CD14-positive monocyte (primary cell): ENCODE measurements at regions not wholly inside any gene's neighbourhood (a gene's known extent, or its start where the extent isn't known, plus 50 kb on each side); places are given as distances from the start of the nearest gene placed in this dataset.

Source experiments
- DNase-seq, 3 donors: peaks; one replicate each; pipeline ENCODE4 v3.0.0-alpha.2; 2011 to 2022
- H2AFZ ChIP-seq: 2 replicates; pipeline ENCODE4 v1.6.0; 2012; ENCODE audit warnings: mild to moderate bottlenecking, low read depth, low read length, inconsistent platforms; ENCODE audit not compliant: insufficient read depth, poor library complexity, severe bottlenecking
- H3K27ac ChIP-seq, 2 donors: 1 replicate in 1 of 2; 2 replicates in 1 of 2; pipeline ENCODE4 v1.5.1; 2012 to 2013; ENCODE audit warnings: low read length in 2 of 2, control low read depth in 1 of 2, inconsistent platforms in 1 of 2, low read depth in 1 of 2, mild to moderate bottlenecking in 1 of 2
- H3K27me3 ChIP-seq, 2 donors: one replicate each; pipeline versions ENCODE4 v1.6.0 to v1.6.1; 2011 to 2013; ENCODE audit warnings: low read length in 2 of 2; ENCODE audit not compliant: control insufficient read depth in 2 of 2, insufficient read depth in 2 of 2
- H3K36me3 ChIP-seq, 2 donors: replicated peaks in 1 of 2; 1 replicate in 1 of 2; 2 replicates in 1 of 2; pipeline versions ENCODE4 v1.5.1 to v1.6.1; 2012 to 2013; ENCODE audit warnings: low read length in 2 of 2, control low read depth in 1 of 2, inconsistent platforms in 1 of 2, mild to moderate bottlenecking in 1 of 2; ENCODE audit not compliant: insufficient read depth in 2 of 2, control insufficient read depth in 1 of 2
- H3K4me1 ChIP-seq, 2 donors: 1 replicate in 1 of 2; 2 replicates in 1 of 2; pipeline versions ENCODE4 v1.5.1 to v1.6.1; 2012 to 2013; ENCODE audit warnings: low read length in 2 of 2, control low read depth in 1 of 2, inconsistent platforms in 1 of 2, mild to moderate bottlenecking in 1 of 2, moderate library complexity in 1 of 2; ENCODE audit not compliant: insufficient read depth in 2 of 2, control insufficient read depth in 1 of 2
- H3K4me2 ChIP-seq: replicated peaks from 2 replicates; pipeline ENCODE3; 2012; ENCODE audit warnings: low read length, moderate library complexity, mild to moderate bottlenecking; ENCODE audit not compliant: poor library complexity, severe bottlenecking; ENCODE audit errors: extremely low read depth
- H3K4me3 ChIP-seq, 3 experiments: fragments of 200-600 bp in 1 of 3; sonication (generic) in 1 of 3; replicated peaks in 1 of 3; 1 replicate in 2 of 3; 2 replicates in 1 of 3; pipeline ENCODE4 v1.5.1; 2011 to 2013; ENCODE audit warnings: low read length in 3 of 3, mild to moderate bottlenecking in 3 of 3, control low read depth in 2 of 3, low read depth in 2 of 3, inconsistent platforms in 1 of 3, moderate library complexity in 1 of 3
- H3K79me2 ChIP-seq: 2 replicates; pipeline ENCODE4 v1.6.0; 2012; ENCODE audit warnings: mild to moderate bottlenecking, control low read depth, inconsistent platforms, low read length, moderate library complexity; ENCODE audit not compliant: insufficient read depth
- H3K9ac ChIP-seq: 2 replicates; pipeline ENCODE4 v1.6.0; 2017; ENCODE audit warnings: low read length, mild to moderate bottlenecking; ENCODE audit not compliant: insufficient read depth, poor library complexity, severe bottlenecking
- H3K9me3 ChIP-seq, 2 donors: replicated peaks in 1 of 2; 1 replicate in 1 of 2; 2 replicates in 1 of 2; pipeline versions ENCODE4 v1.5.1 to v1.6.1; 2012 to 2013; ENCODE audit warnings: low read length in 2 of 2, control low read depth in 1 of 2; ENCODE audit not compliant: control insufficient read depth in 1 of 2, insufficient read depth in 1 of 2
- H4K20me1 ChIP-seq: 2 replicates; pipeline ENCODE4 v1.6.0; 2012; ENCODE audit warnings: mild to moderate bottlenecking, low read length, control low read depth, moderate library complexity; ENCODE audit not compliant: insufficient read depth
- H3K27ac Mint-ChIP-seq, 7 donors: one replicate each; pipeline ENCODE4 v1.8.0; 2020; ENCODE audit warnings: mild to moderate bottlenecking in 7 of 7, mixed read lengths in 7 of 7, moderate library complexity in 6 of 7, inconsistent platforms in 2 of 7
- H3K27me3 Mint-ChIP-seq, 3 donors: one replicate each; pipeline ENCODE4 v1.8.0; 2021 to 2022; ENCODE audit warnings: low read depth in 3 of 3, mild to moderate bottlenecking in 3 of 3, mixed read lengths in 3 of 3, moderate library complexity in 3 of 3, inconsistent platforms in 1 of 3
- H3K36me3 Mint-ChIP-seq, 2 donors: one replicate each; pipeline ENCODE4 v1.8.0; 2020; ENCODE audit warnings: mixed read lengths in 2 of 2, inconsistent platforms in 1 of 2, mild to moderate bottlenecking in 1 of 2
- H3K4me1 Mint-ChIP-seq: one replicate; pipeline ENCODE4 v1.8.0; 2020; ENCODE audit warnings: mild to moderate bottlenecking, mixed read lengths
- H3K4me3 Mint-ChIP-seq, 2 donors: one replicate each; pipeline ENCODE4 v1.8.0; 2020; ENCODE audit warnings: mild to moderate bottlenecking in 2 of 2, mixed read lengths in 2 of 2, moderate library complexity in 1 of 2
- H3K9me3 Mint-ChIP-seq, 7 donors: one replicate each; pipeline ENCODE4 v1.8.0; 2020 to 2022; ENCODE audit warnings: mixed read lengths in 7 of 7, mild to moderate bottlenecking in 6 of 7, moderate library complexity in 6 of 7, inconsistent platforms in 2 of 7
- CTCF ChIP-seq: fragments of 200-600 bp; IDR thresholded peaks from one replicate; pipeline ENCODE4 v1.8.0; 2022; ENCODE audit warnings: antibody characterized with exemption, mild to moderate bottlenecking
- WGBS: methylation state at CpG from one replicate; pipeline ENCODE4 v1.1.5; 2013; ENCODE audit warnings: missing lambda C conversion rate; ENCODE audit not compliant: insufficient coverage; 5-methylcytosine and 5-hydroxymethylcytosine counted together
- intact Hi-C, 2 donors: fragments of 100-400 bp; cut with micrococcal nuclease; formaldehyde crosslinking; loops; one replicate each; pipeline versions ENCODE4 v1.15.0 to v1.15.1; 2023

GRCh38 chr13:100986571-100986970 is 312.0 kb upstream of the TMTC4 start:
- H3K4me1 Mint-ChIP-seq = no peaks in the 10 kb centered on the region
- Histone ChIP-seq H3K4me2 (no peak overlapping the region), H3K4me1 (no peaks in the 10 kb centered on the region), H3K9ac (no peak overlapping the region), H3K4me3 (no peak overlapping the region), H2AFZ (no peak overlapping the region), H3K9me3 (no peaks in the 10 kb centered on the region), H3K27ac (no peak overlapping the region), H4K20me1 (no peaks in the 10 kb centered on the region), H3K79me2 (no peaks in the 10 kb centered on the region), H3K36me3 (no peaks in the 10 kb centered on the region), H3K27me3 (no peaks in the 10 kb centered on the region)
- WGBS = 40% methylated on average over 1 of the region's 1 CpG
- TF ChIP-seq CTCF = no peak
- no peaks in the 10 kb centered on the region for H3K36me3 Mint-ChIP-seq
- intact Hi-C loops = no loop called here
- H3K9me3 Mint-ChIP-seq = peaks cover 0 to 6% (median 2%) of the 10 kb centered on the region in 7 donors
- H3K27ac Mint-ChIP-seq = no peak overlapping the region
- no peak for DNase-seq
- no peaks in the 10 kb centered on the region for H3K27me3 Mint-ChIP-seq
- no peak overlapping the region for H3K4me3 Mint-ChIP-seq

- intact Hi-C loops = no loop called here
Measured at GRCh38 chr13:100984085-100984705, 309.6 kb upstream of the TMTC4 start.

More at GRCh38 chr13:100984085-100984705, 309.6 kb upstream of the TMTC4 start:
- H3K9ac ChIP-seq = no peak overlapping the region
- no peaks in the 10 kb centered on the region for H4K20me1 ChIP-seq
- H3K36me3 ChIP-seq = no peaks in the 10 kb centered on the region
- no peaks in the 10 kb centered on the region for H3K27me3 ChIP-seq
- Mint-ChIP-seq H3K27ac (no peak overlapping the region), H3K36me3 (no peaks in the 10 kb centered on the region), H3K9me3 (peaks cover 0 to 6% (median 3%) of the 10 kb centered on the region in 7 donors), H3K4me1 (no peaks in the 10 kb centered on the region), H3K27me3 (no peaks in the 10 kb centered on the region), H3K4me3 (no peak overlapping the region)
- H3K4me3 ChIP-seq = no peak overlapping the region
- WGBS = 70% methylated on average over 1 of the region's 3 CpGs
- no peaks in the 10 kb centered on the region for H3K9me3 ChIP-seq
- H2AFZ ChIP-seq = no peak overlapping the region
- H3K4me1 ChIP-seq = no peaks in the 10 kb centered on the region
- DNase-seq = no peak
- no peak for TF ChIP-seq CTCF
- no peaks in the 10 kb centered on the region for H3K79me2 ChIP-seq
- H3K4me2 ChIP-seq = no peak overlapping the region
- no peak overlapping the region for H3K27ac ChIP-seq
